ENCODE measurements at regions not wholly inside any gene's neighbourhood (a gene's known extent, or its start where the extent isn't known, plus 50 kb on each side); places are given as distances from the start of the nearest gene placed in this dataset.

DNA sequence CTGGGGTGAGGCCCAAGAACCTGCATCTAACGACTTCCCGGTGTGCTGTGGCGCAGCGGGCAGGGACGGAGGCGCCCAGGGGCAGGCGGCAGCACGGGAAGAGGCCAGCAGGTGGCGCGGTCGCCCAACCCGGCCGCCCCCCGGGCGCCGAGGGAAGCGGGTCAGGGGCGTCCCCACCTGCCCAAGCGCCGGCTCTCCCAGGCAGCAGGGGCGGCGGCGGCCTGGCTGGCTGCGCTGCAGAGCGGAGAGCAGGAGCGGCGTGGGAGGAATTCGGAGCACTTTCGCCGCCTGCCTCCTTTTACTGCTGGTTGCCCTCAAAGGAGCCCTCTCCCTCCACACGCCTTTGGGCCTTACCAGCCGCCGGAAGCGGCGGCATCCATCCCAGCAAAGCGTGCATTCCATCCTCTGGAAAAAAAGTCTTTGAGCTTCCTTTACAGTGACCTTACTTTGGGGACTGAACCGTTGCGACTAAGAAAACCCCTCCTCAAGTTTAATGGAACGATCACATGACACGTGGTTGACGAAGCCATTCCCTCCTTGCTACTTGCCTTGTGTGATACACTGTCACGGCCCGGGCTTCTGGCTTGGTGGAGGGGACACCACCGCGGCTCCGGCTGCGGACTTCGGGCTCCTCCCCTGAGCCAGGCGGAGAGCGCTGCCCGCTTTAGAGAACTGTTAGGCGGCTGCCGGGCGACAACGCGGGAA lies 106.8 kb upstream of the CLMP start:
- DNase-seq = peak; percentile 50 to 55

DNA sequence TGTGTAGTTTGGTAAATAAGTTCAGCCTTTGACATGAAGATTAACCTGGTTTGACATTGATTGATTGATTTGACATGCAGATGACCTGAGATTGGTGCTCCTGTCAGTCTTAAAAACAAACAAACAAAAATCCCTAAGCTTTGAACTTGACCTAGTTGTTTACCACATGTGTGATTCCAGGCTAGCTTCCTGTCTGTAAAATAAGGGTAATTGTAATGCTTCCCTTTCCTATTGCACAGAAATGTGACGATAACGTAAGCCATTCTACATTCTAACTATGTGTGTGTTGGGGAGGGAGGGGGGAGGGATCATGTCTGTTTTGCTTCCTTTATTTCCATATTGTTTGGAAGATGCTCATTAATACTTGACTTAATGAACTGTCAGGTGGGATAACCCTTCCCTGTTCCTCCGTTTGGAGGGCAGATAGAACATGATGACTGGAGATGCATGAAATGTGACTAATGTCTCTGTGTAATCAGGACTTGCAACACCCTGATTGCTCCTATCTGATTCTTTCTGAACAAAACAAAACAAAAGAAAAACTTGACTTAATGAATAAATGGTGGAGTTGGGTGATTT lies 106.1 kb upstream of the CLMP start:
- DNase-seq = no peak

DNA sequence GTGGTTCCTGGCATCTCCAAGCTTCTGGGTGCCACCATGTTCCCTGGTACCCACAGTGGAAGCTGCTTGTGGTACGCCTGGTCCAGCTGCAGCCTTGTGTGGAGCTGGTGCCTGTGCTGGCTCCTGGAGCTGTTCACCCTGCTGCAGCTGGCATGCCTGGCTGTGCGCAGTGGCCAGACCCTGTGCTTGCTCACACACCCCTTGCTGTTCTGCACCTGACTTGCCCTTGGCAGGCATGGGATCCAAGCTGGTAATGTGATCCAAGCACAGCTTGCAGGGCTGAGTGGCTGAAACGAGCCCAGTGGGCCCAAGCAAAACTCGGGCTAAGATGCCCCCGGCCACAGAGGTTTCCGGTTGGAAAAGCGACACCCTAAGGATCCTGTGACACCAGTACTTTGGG lies 104.7 kb upstream of the CLMP start:
- no peak for DNase-seq

DNA sequence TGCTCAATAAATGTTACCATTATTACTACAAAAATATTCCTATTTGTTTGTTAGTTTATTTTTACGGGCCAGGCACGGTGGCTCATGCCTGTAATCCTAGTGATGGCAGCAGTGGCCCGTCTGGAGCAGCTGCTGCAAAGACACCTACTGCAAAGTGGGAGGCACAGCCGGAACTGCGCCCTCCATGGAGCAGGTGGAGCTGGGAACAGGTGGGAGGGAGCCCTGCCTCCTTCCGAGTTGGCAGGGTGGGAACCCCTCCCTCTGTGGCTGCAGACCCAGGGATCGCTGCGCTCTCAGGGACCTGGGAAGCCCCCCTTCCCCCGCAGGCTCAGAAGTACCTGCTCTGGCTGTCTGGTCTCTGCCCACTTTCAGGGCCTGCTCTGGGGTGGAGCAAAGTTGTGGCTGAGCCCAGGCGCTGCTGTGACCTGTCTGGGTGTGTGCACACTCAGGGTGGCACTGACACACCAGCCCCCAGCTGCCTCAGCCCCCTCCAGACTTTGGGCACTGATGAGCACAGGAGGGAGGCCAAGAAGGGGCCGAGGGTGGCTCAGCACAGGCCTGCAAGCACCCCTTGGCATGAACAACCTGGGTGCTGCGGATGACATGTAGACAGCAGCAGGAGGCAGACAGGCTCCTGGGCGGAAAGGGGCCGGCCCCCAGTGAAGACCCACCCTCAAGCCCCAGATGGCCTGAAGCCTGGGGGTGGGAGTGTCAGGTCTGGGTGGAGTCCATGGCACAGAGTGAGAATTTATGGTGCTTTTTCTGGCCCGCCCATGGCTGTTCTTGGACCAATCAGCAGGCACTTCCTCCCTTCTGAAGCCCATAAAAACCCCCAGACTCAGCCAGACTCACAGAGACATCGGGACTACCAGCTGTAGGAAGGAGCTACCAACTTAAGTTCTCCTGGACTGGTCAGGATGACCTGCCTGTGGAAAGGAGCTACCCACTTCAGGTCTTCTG lies 103.7 kb upstream of the CLMP start:
- no peak for DNase-seq

DNA sequence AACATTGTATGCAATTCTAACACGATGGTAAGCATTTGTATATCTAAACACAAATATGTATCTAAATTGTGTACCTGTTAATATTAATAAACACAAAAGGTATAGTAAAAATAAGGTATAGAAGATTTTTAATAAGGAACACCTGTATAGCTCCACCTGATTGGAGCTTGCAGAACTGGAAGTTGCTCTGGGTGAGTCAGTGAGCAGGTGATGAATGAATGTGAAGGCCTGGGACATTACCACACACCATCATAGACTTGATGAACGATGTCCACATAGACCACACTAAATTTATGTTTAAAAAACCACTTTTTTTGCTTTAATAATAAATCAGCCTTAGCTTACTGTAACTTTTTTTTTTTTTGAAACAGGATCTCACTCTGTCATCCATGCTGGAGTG lies 97.6 kb upstream of the CLMP start:
- DNase-seq = no peak

DNA sequence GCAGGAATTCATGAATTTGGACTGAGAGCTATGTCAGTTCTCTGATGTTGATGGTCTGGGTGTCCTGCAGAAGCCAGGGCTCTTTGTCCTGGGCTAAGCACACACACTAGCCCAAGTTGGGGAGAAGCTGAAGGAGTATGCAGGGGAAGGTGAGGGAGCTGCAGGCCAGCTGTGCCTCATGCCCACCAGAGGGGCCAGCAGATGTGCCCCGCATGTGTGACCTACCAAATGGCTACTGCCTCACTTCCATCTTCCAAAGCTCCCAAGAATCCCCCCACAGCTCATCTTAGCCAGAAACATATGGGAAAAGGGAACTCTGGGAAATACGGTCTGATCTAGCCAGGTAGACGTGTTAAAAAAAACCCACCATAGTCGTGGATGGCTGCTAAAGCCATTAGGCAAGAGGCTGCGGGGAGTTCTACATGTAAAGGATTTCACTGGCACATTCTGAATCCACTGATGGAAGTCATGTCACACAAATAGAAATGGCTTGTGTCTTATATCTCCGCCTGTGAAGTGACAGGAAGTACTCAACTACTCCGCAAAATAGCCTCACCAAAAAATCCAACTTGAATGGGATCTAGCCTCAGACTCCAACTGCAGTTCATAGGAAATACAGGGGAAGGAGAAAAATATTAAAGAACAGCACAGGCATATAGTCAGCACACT lies 96.3 kb upstream of the CLMP start:
- DNase-seq = no peak

DNA sequence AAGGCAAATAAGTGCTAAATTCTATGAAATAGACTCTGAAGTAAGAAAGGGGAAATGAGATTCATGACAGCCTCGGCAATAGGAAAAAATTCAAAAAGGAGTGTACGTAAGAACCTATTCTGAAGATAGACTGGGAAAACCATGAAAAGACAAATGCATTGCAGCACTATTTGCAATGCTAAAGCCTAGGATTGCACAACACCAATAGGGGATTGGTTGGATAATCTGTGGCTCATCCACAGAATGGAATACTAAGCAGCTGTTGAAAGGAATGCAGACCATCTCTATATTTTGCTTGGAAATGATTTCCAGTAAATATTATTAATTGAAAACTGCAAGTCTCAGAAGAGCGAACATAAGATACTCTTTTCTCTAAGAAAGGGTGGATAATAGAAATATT lies 91.7 kb upstream of the CLMP start:
- DNase-seq = no peak

DNA sequence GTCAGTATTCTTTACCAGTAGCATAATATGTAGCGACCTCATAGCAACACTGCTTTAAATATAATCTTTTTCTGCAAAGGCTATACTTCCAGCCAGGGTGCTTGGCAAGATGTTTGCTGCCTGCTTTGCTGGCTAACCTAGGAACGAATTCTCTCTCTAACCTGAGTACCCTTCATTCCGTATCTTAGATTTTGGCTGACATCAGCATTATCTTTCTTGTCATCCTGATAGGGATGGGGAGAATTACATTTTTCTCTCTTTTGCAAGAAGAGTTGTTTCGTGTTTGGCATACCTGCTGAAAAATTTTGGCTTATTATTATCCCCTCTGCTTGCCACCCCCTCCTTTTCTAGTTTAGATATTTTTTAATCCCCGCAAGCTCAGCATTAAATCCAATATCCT lies 91.2 kb upstream of the CLMP start:
- no peak for DNase-seq

DNA sequence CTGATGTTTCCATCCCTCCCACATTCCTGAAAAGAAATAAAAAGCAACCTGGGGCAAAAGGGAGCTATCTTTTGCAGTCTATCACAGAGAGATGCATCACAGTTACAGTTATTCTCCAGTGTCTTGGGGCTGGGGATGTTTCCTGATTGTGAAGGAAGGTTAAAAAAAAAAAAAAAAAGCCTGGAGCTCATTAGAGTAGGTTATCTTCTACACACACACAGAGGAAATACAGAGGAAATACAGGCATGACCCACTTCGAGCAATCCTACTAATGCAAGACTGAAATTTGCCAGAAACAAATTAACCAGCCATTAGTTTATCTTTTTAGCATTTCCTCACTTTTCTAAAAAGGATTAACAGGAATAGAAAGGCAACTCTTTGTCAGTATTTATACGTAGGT lies 89.4 kb upstream of the CLMP start:
- no peak for DNase-seq

DNA sequence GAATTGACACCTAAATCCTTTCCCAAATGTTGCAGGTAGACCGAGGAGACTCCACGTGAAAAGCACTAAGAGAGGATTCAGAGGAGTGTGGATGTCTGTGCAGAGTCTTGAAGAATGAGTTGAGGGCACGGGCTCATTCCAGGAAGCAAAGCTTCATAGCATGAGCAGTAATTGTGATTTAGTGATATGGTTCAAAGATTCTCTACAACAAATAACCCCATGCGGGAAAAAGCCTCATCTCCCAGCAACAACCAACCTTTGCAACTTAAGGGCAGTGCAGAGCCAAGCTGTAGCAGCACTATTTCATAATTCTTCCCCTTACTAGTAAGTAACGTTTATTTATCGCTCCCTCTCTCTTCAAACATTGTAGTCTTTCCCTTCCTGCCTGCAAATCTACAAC lies 87.5 kb upstream of the CLMP start:
- no peak for DNase-seq

DNA sequence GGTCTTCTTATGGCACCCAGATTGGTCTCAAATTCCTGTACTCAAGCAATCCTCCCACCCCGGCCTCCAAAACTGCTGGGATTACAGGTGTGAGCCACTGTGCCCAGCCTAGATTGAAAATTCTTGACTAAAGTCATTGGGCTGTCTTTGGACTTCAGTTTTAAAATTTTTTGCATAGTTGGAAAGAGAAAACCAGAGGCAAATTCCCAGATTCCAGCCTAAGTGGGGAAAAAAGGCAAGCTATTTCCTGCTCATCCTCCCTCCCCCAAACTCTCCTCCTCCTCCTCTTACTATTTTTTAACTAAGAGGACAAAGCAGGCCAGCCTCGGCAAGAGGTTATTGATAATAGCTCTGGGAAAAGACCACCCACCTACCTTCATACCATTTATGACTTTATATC lies 78.6 kb upstream of the CLMP start:
- no peak for DNase-seq

DNA sequence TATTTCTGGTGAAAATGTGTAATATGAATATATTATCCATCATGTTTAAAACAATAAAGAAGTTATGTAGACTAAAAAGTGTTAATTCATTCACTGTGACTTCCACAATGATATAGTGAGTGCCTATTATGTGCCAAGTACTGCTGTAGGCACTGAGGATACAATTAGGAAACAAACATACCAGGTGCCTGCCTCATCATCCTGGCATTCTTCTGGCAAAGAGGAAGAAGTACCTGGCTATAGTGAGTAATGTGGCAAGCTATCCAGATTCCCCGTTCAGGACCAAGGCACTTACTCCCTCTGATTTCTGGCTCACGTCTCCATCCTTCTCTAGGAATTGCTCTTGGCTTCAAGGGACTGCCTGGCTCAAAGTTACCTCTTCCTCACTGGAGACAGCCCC lies 77.5 kb upstream of the CLMP start:
- DNase-seq = no peak

DNA sequence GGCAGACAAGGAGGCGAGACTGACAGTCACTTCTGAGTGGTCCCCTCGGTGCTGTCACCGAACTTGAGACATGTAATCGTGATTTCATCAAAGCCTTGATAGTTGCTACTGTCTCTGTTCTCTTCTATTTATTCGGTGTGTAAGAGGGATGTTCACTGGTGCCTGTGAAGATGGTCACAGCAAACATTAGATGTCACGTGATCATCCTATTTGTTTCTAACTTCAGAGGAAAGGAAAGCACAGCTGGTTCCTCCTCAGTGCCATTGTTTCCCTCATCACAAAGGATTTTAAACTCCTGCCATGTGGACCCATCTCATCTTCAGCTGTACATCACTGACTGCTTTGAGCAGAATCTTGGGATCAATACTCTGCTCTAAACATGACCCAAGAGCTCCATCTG lies 73.1 kb upstream of the CLMP start:
- DNase-seq = no peak

DNA sequence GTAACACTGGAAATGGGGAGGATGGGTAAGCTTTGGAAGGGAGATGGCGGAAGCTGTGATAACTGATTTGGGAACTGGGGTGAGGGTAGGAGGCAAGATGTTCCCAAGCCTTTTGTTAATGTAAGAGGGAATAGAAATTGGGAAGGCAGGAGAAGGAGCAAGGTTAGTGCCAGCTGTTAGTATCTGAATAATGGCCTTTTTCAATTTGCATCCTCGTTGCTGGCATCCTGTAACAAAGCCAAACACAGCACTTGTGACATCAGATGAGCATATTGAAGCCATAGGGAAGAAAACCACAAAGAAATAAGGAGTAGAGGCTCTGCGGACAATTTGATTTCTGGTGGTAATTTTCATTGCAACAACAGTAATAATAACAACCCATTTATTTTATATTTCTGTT lies 70.9 kb upstream of the CLMP start:
- DNase-seq = no peak

DNA sequence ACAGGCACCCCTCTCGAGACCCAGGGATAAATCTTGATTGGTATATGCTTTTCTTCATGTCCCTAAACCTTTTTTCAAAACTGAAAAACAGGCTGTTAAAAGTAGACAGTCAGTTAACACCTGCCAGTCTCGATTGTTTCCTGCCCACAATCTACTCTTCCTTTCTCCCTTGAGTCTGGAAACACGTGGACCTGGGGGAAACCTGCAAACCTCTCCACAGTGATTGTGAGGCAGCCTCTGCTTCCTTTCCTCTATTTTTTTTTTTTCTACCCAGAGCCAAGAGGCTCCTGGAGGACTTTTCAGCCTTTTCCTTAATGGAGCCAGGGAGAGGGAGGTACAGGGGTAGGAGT lies 69.4 kb upstream of the CLMP start:
- no peak for DNase-seq

DNA sequence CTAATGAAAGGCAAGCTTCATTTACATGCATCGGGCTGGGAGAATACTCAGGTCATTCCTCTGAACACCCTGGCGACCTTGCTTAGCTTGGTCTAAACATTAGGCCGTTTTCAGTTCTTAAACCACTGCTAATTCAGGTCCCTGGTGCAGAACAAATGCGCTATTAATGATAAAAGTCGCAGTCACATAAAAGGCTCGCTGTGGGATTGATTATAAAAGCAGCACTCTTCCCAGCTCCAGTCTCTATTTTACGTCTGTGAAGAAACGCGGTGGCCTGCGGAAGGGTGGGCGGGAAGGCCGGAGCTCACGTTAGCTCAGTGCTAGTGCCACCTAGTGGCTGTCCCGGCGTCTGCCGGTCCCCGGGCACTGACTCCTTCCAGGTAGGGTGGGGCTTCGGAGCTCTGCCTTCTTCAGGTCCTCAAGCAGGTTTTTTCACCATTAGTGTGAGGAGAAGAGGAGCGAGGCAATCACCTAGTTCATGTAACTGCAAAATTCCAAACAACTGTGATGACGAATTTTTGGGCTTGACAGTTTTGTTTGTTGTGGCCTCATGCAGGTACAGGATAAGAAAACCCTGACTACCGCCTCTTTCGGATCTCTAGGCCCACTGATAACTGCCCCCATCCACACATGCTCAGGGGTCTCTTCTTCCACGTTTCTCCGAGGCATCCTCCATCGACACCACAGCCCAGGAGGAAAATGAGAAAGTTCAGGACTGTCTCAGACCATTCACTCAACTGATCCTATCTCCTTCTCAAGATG lies 66.5 kb upstream of the CLMP start:
- peak; percentile 43 to 46 for DNase-seq

DNA sequence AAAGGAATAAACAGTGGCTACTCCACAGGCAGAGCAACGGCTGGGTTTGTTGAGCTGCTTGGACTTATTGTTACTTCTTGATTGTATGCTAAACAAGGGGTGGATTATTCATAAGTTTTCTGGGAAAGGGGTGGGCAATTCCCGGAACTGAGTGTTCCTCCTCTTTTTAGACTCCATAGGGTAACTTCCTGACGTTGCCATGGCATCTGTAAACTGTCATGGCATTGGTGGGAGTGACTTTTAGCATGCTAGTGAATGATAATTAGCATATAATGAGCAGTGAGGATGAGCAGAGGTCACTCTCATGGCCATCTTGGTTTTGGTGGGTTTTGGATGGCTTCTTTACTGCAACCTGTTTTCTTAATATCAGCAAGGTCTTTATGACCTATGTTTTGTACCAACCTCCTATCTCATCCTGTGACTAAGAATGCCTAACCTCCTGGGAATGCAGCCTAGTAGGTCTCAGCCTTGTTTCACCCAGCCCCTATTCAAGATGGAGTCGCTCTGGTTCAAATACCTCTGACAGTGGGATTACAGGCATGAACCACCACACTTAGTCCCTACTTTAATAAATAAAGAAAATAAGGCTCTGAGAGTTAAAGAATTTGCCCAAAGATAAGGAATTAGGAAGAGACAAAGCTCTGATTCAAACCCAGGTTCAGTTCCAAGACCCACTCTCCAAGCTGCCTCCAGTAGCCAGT lies 65.6 kb upstream of the CLMP start:
- no peak for DNase-seq

DNA sequence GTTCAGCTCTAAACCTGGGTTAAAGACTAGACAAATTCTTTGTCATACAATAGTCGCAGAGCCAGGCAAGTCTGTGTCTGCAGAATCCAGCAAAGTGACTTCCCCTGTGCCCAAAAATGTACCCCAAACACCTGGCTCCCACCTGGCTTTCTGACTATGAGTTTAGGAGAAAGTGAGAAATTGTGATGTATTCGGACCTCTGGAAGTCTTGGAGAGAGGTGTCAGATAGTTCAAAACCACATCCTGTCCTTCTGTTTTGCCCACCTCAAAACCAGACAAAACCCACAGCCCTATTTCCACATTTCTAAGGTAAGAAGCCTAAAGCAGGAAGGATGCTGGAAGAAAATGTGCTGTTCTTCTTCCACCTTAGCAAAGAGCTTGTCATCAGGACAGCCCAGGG lies 63.8 kb upstream of the CLMP start:
- DNase-seq = no peak

DNA sequence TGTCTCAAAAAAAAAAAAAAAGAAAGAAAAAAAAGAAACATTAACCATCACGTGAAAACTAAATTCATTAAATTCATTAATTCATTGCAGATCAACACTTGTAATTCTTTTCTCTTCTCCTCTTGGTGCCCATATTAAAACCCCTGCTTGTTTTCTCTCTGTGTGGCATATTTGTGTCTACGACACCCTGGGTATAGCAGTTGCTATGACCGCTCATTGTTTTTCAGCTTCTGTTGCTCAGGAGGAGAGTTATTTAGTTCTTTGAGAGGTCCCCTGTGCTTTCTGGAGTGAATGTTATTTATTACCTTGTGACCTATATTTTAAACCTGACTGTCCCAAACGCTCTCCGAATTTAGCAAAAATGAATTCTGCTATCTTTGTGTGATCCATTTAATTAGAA lies 62.3 kb upstream of the CLMP start:
- DNase-seq = no peak

DNA sequence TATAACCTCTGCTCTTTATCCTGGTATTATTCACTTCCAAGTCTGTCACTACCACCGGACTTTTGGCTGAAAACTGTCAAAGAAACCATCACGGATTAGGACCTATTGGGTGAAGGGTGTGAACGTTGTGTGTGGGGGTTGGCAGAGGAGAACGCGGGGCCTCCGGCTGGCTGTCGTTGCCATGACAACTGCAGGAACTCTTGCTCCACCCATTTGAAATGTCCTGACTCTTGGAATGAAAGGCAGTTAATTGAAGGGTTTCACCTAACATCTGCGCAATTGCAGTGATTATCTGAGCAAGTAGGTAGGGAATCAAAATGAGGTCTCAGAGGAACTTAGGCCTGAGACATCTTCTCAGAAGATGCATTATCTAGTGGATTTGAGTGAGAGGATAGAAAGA lies 60.9 kb upstream of the CLMP start:
- no peak for DNase-seq

DNA sequence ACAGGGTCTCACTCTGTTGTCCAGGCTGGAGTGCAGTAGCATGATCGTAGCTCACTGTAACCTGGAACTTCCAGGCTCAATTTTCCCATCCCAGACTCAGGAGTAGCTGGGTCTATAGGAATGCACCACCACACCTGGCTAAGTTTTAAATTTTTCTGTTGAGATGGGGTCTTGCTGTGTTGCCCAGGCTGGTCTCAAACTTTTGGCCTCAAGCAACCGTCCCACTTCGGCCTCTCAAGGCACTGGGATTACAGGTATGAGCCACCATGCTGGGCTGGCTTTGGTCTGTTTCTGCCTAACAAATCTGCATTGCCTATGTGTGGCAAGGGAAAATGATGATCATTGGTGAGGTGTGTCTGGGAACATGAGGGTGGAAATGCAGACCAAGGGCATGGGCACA lies 59.3 kb upstream of the CLMP start:
- no peak for DNase-seq

DNA sequence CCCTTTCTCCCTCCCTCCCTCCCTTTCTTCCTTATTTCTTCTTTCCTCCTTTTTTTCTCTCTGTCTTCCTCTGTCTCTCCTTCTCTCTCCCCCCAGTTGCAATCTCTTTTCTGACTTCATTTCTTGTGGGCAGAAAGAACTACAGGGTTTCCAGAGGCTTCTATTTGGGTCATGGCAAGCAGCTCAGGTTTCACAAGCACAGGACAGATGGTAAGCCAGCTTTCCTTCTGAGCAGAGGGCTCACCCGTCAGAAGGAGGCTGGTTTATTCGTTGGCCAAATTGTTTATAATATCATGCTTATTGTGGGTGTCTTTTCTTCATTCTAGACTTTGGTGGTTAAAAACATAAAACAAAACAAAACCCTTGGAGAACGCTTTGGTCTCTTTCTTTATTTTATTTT lies 58.9 kb upstream of the CLMP start:
- no peak for DNase-seq
